Limb (tissue), 2 donors: ENCODE measurements at regions not wholly inside any gene's neighbourhood (a gene's known extent, or its start where the extent isn't known, plus 50 kb on each side); places are given as distances from the start of the nearest gene placed in this dataset.
"Not testable (repeated sequence)": the region's sequence is repeated elsewhere in the genome, so short reads cannot be mapped to it uniquely, and the experiment has no call there.

ENCODE experiments used
- DNase-seq, 2 donors: peaks; one replicate each; pipeline ENCODE4 v3.0.0-alpha.2; 2016; ENCODE audit errors: extremely low spot score in 2 of 2

- no peak for DNase-seq
Observed at GRCh38 chr12:31215518-31216232, 110.3 kb downstream of the SINHCAF start.

GRCh38 chr12:31216479-31216878 is 109.5 kb downstream of the SINHCAF start:
- no peak for DNase-seq

GRCh38 chr12:31217356-31218130 is 108.4 kb downstream of the SINHCAF start:
- no peak for DNase-seq

GRCh38 chr12:31218203-31219025 is 107.5 kb downstream of the SINHCAF start:
- DNase-seq = no peak

GRCh38 chr12:31219521-31219920 is 106.4 kb downstream of the SINHCAF start:
- no peak for DNase-seq

- no peak for DNase-seq
Observed at GRCh38 chr12:31220061-31220460, 105.9 kb downstream of the SINHCAF start.

GRCh38 chr12:31220633-31221550 is 105.1 kb downstream of the SINHCAF start:
- DNase-seq = no peak

- DNase-seq = no peak
Observed at GRCh38 chr12:31221551-31221945, 104.4 kb downstream of the SINHCAF start.

- no peak for DNase-seq
Observed at GRCh38 chr12:31222620-31223222, 103.2 kb downstream of the SINHCAF start.

GRCh38 chr12:31223640-31224039 is 102.3 kb downstream of the SINHCAF start:
- not testable (repeated sequence) for DNase-seq

GRCh38 chr12:31224768-31225448 is 101.0 kb downstream of the SINHCAF start:
- no peak for DNase-seq

- DNase-seq = no peak
Observed at GRCh38 chr12:31225656-31226535, 100.1 kb downstream of the SINHCAF start.

- no peak for DNase-seq
Observed at GRCh38 chr12:31226639-31227038, 99.3 kb downstream of the SINHCAF start.

GRCh38 chr12:31227401-31227981 is 98.5 kb downstream of the SINHCAF start:
- DNase-seq = no peak

- no peak for DNase-seq
Observed at GRCh38 chr12:31228811-31229792, 96.8 kb downstream of the SINHCAF start.

GRCh38 chr12:31230004-31230403 is 95.9 kb downstream of the SINHCAF start:
- DNase-seq = no peak
